ENCODE measurements at regions not wholly inside any gene's neighbourhood (a gene's known extent, or its start where the extent isn't known, plus 50 kb on each side); places are given as distances from the start of the nearest gene placed in this dataset.
"Not testable (repeated sequence)": the region's sequence is repeated elsewhere in the genome, so short reads cannot be mapped to it uniquely, and the experiment has no call there.

DNA sequence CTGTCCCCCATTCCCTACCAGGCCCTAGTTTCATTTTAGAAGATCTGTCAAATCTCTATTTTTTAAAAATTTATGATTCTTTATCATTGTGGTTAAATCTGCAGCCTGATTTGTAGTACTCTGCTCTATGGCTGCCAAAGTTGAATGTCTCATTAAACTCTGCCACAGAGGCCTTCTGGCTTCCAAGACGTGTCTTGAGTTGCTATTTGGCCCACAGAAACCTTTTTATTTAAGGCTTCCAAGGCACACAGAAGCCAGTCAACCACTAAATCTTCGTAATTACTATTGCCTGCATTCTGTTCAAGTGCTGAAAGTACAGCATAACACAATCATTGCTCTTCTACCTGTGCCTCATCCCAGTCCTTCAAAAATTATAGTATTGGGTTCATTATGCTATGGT is 971.0 kb downstream of the NCAM2 start:
- Histone ChIP-seq H3K4me3 (ENCODE audit: insufficient read depth, low read depth, low read length) (no peak overlapping the region), H3K4me1 (ENCODE audit: control insufficient read depth, insufficient read depth, low read length) (no peaks in the 10 kb centered on the region), H3K27me3 (ENCODE audit: control insufficient read depth, insufficient read depth, low read length, poor library complexity, severe bottlenecking) (no peaks in the 10 kb centered on the region), H3K9me3 (ENCODE audit: control insufficient read depth, low read length) (no peaks in the 10 kb centered on the region), H3K36me3 (ENCODE audit: control insufficient read depth, insufficient read depth, low read length) (no peaks in the 10 kb centered on the region), H3K27ac (ENCODE audit: insufficient read depth, low read depth, low read length, poor library complexity, severe bottlenecking) (no peak overlapping the region)
- WGBS, 2 experiments, result 88 to 93% methylated on average over 2 of the region's 2 CpGs

GRCh38 chr21:21971384-21971783 is 973.2 kb downstream of the NCAM2 start:
- Histone ChIP-seq H3K4me1 (ENCODE audit: control insufficient read depth, insufficient read depth, low read length) (no peaks in the 10 kb centered on the region), H3K9me3 (ENCODE audit: control insufficient read depth, low read length) (no peaks in the 10 kb centered on the region), H3K27ac (ENCODE audit: insufficient read depth, low read depth, low read length, poor library complexity, severe bottlenecking) (no peak overlapping the region), H3K27me3 (ENCODE audit: control insufficient read depth, insufficient read depth, low read length, poor library complexity, severe bottlenecking) (no peaks in the 10 kb centered on the region), H3K4me3 (ENCODE audit: insufficient read depth, low read depth, low read length) (no peak overlapping the region), H3K36me3 (ENCODE audit: control insufficient read depth, insufficient read depth, low read length) (no peaks in the 10 kb centered on the region)
- WGBS, 2 experiments, result 88 to 90% methylated on average over 4 of the region's 4 CpGs

- no peaks in the 10 kb centered on the region for H3K9me3 ChIP-seq (ENCODE audit: control insufficient read depth, low read length)
Measured at GRCh38 chr21:21973806-21974205, 975.6 kb downstream of the NCAM2 start.

GRCh38 chr21:21996891-21997290 is 998.7 kb downstream of the NCAM2 start:
- H3K4me3 ChIP-seq (ENCODE audit: insufficient read depth, low read depth, low read length), result no peak overlapping the region
- no peak overlapping the region for H3K27ac ChIP-seq (ENCODE audit: insufficient read depth, low read depth, low read length, poor library complexity, severe bottlenecking)
- no peaks in the 10 kb centered on the region for H3K36me3 ChIP-seq (ENCODE audit: control insufficient read depth, insufficient read depth, low read length)
- H3K4me1 ChIP-seq (ENCODE audit: control insufficient read depth, insufficient read depth, low read length), result no peaks in the 10 kb centered on the region
- no peaks in the 10 kb centered on the region for H3K9me3 ChIP-seq (ENCODE audit: control insufficient read depth, low read length)
- no peaks in the 10 kb centered on the region for H3K27me3 ChIP-seq (ENCODE audit: control insufficient read depth, insufficient read depth, low read length, poor library complexity, severe bottlenecking)
- WGBS, 2 experiments, result 89 to 92% methylated on average over 3 of the region's 3 CpGs

More at GRCh38 chr21:21973806-21974205, 975.6 kb downstream of the NCAM2 start:
- Histone ChIP-seq H3K4me1 (ENCODE audit: control insufficient read depth, insufficient read depth, low read length) (no peaks in the 10 kb centered on the region), H3K36me3 (ENCODE audit: control insufficient read depth, insufficient read depth, low read length) (no peaks in the 10 kb centered on the region), H3K27ac (ENCODE audit: insufficient read depth, low read depth, low read length, poor library complexity, severe bottlenecking) (no peak overlapping the region), H3K4me3 (ENCODE audit: insufficient read depth, low read depth, low read length) (no peak overlapping the region), H3K27me3 (ENCODE audit: control insufficient read depth, insufficient read depth, low read length, poor library complexity, severe bottlenecking) (no peaks in the 10 kb centered on the region)
- WGBS, 2 experiments, result 48 to 69% methylated on average over 4 to 5 of the region's 5 CpGs

DNA sequence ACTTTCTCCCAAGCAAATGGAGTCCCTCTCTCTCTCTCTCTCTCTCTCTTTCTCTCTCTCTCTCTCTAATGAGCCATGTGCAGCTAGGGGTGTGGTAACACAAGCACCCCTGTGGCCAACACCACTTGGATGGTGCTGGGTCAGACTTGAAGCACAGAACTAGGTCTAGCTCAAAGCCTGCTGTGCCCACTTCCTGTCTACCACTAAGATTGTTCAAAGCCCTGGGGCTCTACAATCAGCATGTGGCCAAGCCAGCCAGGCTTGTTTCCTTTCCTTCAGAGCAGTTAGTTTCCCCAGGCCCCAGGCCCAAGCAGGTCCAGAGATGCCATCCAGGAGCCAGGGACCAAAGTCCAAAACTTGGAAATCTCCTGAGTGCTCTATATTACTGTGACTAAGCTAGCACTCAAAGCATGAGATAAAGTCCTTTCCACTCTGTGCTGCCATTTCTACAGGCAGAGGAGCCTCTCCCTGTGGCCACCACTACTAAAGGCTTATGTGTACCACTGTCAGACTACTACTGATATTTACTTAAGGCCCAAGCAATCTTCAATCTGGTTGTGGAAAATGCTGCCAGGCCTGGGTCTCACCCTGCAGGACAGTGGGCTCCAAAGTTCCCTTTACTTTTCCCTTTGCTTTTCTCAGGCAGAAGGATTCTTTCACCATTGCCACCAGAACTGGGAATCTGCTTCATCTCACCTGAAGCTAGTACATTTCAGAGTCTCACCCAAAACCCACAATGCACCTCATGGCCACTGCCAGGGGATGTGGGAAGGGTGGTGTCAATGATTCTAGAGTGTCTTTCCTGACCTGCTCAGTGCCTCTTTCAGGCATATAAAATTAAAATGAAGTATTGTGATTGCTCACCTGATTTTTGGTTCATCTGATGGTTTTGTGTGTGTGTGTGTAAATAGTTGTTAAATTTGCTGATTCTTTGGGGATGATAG is 999.5 kb downstream of the NCAM2 start:
- H3K36me3 ChIP-seq (ENCODE audit: control insufficient read depth, insufficient read depth, low read length), result no peaks in the 10 kb centered on the region
- H3K27me3 ChIP-seq (ENCODE audit: control insufficient read depth, insufficient read depth, low read length, poor library complexity, severe bottlenecking), result no peaks in the 10 kb centered on the region
- no peak overlapping the region for H3K4me3 ChIP-seq (ENCODE audit: insufficient read depth, low read depth, low read length)
- no peaks in the 10 kb centered on the region for H3K9me3 ChIP-seq (ENCODE audit: control insufficient read depth, low read length)
- no peaks in the 10 kb centered on the region for H3K4me1 ChIP-seq (ENCODE audit: control insufficient read depth, insufficient read depth, low read length)
- H3K27ac ChIP-seq (ENCODE audit: insufficient read depth, low read depth, low read length, poor library complexity, severe bottlenecking), result no peak overlapping the region

DNA sequence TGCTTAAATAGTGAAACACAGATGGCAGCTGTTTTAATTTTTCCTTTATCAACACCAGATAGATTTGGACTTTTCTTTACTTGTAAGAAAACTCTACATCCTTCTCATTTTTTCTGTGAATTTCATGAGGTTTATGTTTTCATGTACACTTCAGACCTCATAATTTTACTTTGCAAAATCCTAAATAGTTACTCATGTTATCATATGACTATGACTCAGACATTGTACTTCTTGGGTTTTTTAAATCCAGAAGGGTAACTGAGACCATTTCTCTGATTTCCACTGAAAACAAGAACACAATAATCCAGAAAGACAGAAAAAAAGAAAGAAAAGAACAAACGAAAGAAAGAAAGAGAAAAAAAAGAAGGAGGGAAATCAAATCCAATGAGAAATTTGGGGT is 1021.6 kb downstream of the NCAM2 start:
- H3K27ac ChIP-seq (ENCODE audit: insufficient read depth, low read depth, low read length, poor library complexity, severe bottlenecking), result no peak overlapping the region
- no peaks in the 10 kb centered on the region for H3K9me3 ChIP-seq (ENCODE audit: control insufficient read depth, low read length)

GRCh38 chr21:22020221-22020620 is 1022.0 kb downstream of the NCAM2 start:
- Histone ChIP-seq H3K9me3 (ENCODE audit: control insufficient read depth, low read length) (no peaks in the 10 kb centered on the region), H3K36me3 (ENCODE audit: control insufficient read depth, insufficient read depth, low read length) (no peaks in the 10 kb centered on the region)
- WGBS, 2 experiments, result 52 to 61% methylated on average over 3 of the region's 3 CpGs

More for the DNA sequence above, 1021.6 kb downstream of the NCAM2 start:
- Histone ChIP-seq H3K4me1 (ENCODE audit: control insufficient read depth, insufficient read depth, low read length) (no peaks in the 10 kb centered on the region), H3K36me3 (ENCODE audit: control insufficient read depth, insufficient read depth, low read length) (no peaks in the 10 kb centered on the region), H3K27me3 (ENCODE audit: control insufficient read depth, insufficient read depth, low read length, poor library complexity, severe bottlenecking) (no peaks in the 10 kb centered on the region), H3K4me3 (ENCODE audit: insufficient read depth, low read depth, low read length) (no peak overlapping the region)
- 95 to 100% methylated on average over 1 of the region's 1 CpG for WGBS, 2 experiments

GRCh38 chr21:22023896-22024295 is 1025.7 kb downstream of the NCAM2 start:
- 96% methylated on average over 2 of the region's 2 CpGs for WGBS, 2 experiments

More at GRCh38 chr21:22020221-22020620, 1022.0 kb downstream of the NCAM2 start:
- no peak overlapping the region for H3K4me3 ChIP-seq (ENCODE audit: insufficient read depth, low read depth, low read length)
- H3K4me1 ChIP-seq (ENCODE audit: control insufficient read depth, insufficient read depth, low read length), result no peaks in the 10 kb centered on the region
- H3K27ac ChIP-seq (ENCODE audit: insufficient read depth, low read depth, low read length, poor library complexity, severe bottlenecking), result no peak overlapping the region
- H3K27me3 ChIP-seq (ENCODE audit: control insufficient read depth, insufficient read depth, low read length, poor library complexity, severe bottlenecking), result no peaks in the 10 kb centered on the region

GRCh38 chr21:22044431-22044830 is 1046.2 kb downstream of the NCAM2 start:
- no peaks in the 10 kb centered on the region for H3K27me3 ChIP-seq (ENCODE audit: control insufficient read depth, insufficient read depth, low read length, poor library complexity, severe bottlenecking)
- H3K4me3 ChIP-seq (ENCODE audit: insufficient read depth, low read depth, low read length), result no peak overlapping the region
- no peaks in the 10 kb centered on the region for H3K9me3 ChIP-seq (ENCODE audit: control insufficient read depth, low read length)
- H3K4me1 ChIP-seq (ENCODE audit: control insufficient read depth, insufficient read depth, low read length), result no peaks in the 10 kb centered on the region
- no peak overlapping the region for H3K27ac ChIP-seq (ENCODE audit: insufficient read depth, low read depth, low read length, poor library complexity, severe bottlenecking)
- no peaks in the 10 kb centered on the region for H3K36me3 ChIP-seq (ENCODE audit: control insufficient read depth, insufficient read depth, low read length)
- no CpG with 5 or more reads among the region's 2 CpGs for WGBS, 2 experiments

More at GRCh38 chr21:22023896-22024295, 1025.7 kb downstream of the NCAM2 start:
- not testable (repeated sequence) for H3K36me3 ChIP-seq (ENCODE audit: control insufficient read depth, insufficient read depth, low read length); H3K27me3 ChIP-seq (ENCODE audit: control insufficient read depth, insufficient read depth, low read length, poor library complexity, severe bottlenecking); H3K9me3 ChIP-seq (ENCODE audit: control insufficient read depth, low read length); H3K27ac ChIP-seq (ENCODE audit: insufficient read depth, low read depth, low read length, poor library complexity, severe bottlenecking); H3K4me1 ChIP-seq (ENCODE audit: control insufficient read depth, insufficient read depth, low read length); H3K4me3 ChIP-seq (ENCODE audit: insufficient read depth, low read depth, low read length)

- H3K36me3 ChIP-seq (ENCODE audit: control insufficient read depth, insufficient read depth, low read length), result no peaks in the 10 kb centered on the region
- H3K4me1 ChIP-seq (ENCODE audit: control insufficient read depth, insufficient read depth, low read length), result no peaks in the 10 kb centered on the region
- no peak overlapping the region for H3K27ac ChIP-seq (ENCODE audit: insufficient read depth, low read depth, low read length, poor library complexity, severe bottlenecking)
- no peaks in the 10 kb centered on the region for H3K27me3 ChIP-seq (ENCODE audit: control insufficient read depth, insufficient read depth, low read length, poor library complexity, severe bottlenecking)
- H3K4me3 ChIP-seq (ENCODE audit: insufficient read depth, low read depth, low read length), result no peak overlapping the region
- no peaks in the 10 kb centered on the region for H3K9me3 ChIP-seq (ENCODE audit: control insufficient read depth, low read length)
Measured at GRCh38 chr21:22046576-22046975, 1048.4 kb downstream of the NCAM2 start.

All from ectodermal cell (in vitro differentiated cells).